Stimulated activated memory B cell treated with anti-CD40 and anti-IgM and Interleukin-4, amounts not matched to agents 10 μg/mL and 1 μg/mL and 100 μg/mL, for 72 hours (primary cell): ENCODE measurements at regions not wholly inside any gene's neighbourhood (a gene's known extent, or its start where the extent isn't known, plus 50 kb on each side); places are given as distances from the start of the nearest gene placed in this dataset.

ENCODE experiments used
- ATAC-seq: fragments of 150-1000 bp; cut with Tn5 transposase; 2 replicates; pipeline ENCODE4 v1.10.0; 2021
- H3K27ac Mint-ChIP-seq: one replicate; pipeline ENCODE4 v1.8.0; 2022; ENCODE audit warnings: mild to moderate bottlenecking, mixed read lengths
- H3K27me3 Mint-ChIP-seq: one replicate; pipeline ENCODE4 v1.8.0; 2022; ENCODE audit warnings: mixed read lengths
- H3K36me3 Mint-ChIP-seq: one replicate; pipeline ENCODE4 v1.8.0; 2022; ENCODE audit warnings: mixed read lengths
- H3K4me1 Mint-ChIP-seq: one replicate; pipeline ENCODE4 v1.8.0; 2022; ENCODE audit warnings: mixed read lengths
- H3K4me3 Mint-ChIP-seq: one replicate; pipeline ENCODE4 v1.8.0; 2022; ENCODE audit warnings: mild to moderate bottlenecking, moderate library complexity, mixed read lengths
- H3K9me3 Mint-ChIP-seq: one replicate; pipeline ENCODE4 v1.8.0; 2022; ENCODE audit warnings: mixed read lengths

- Mint-ChIP-seq H3K4me1 (no peaks in the 10 kb centered on the region), H3K4me3 (no peak overlapping the region), H3K27ac (no peak overlapping the region), H3K27me3 (peaks cover 33% of the 10 kb centered on the region), H3K9me3 (peaks cover 4% of the 10 kb centered on the region), H3K36me3 (no peaks in the 10 kb centered on the region)
- ATAC-seq, result no peak
Measured at GRCh38 chr5:67606586-67606947, 410.0 kb upstream of the CD180 start.

DNA sequence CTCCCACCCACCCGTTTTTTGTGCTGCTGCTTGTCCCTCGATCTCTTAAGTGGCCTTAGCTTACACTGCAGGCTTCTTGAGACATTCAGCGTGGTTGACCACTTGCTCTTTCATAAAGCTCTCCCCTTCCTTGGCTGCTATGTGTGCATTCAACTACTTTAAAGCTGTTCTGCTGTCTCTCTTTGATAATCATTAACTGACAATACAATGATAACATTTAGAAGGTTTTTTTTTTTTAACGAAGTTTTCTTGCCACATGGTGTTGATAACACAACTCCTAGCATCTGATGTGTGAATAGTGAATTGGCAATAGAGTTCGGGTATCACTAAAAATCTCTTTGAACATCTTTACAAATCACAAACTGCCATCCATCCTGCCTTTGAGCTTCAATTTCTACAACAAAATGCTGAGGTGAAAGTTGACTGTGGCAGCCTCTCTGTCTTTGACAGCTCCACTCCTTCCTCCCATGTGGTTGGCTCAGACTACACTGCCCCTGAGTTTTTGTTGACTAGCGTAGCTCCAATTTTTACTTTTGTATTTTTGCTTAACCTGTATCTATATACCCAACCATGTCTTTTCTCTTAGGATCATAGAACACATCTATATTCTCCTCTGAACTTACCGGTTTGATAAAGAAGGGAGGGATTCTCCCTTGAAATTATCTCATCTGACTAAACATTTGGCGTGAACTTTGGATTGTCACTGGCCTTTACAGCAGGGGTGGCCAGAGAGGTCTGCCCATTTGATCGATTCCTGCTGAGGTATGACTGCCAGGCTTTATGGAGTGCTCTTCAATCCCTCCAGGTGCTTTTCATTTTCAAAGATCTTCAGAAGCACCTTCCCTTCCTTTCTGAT, 409.4 kb upstream of the CD180 start:
- Mint-ChIP-seq H3K36me3 (no peaks in the 10 kb centered on the region), H3K9me3 (peaks cover 4% of the 10 kb centered on the region), H3K27me3 (peaks cover 33% of the 10 kb centered on the region), H3K4me1 (no peaks in the 10 kb centered on the region), H3K4me3 (no peak overlapping the region), H3K27ac (no peak overlapping the region)
- ATAC-seq, result no peak

- no peak for ATAC-seq
- H3K27ac Mint-ChIP-seq, result no peak overlapping the region
Measured at GRCh38 chr5:67591491-67591890, 394.9 kb upstream of the CD180 start.

DNA sequence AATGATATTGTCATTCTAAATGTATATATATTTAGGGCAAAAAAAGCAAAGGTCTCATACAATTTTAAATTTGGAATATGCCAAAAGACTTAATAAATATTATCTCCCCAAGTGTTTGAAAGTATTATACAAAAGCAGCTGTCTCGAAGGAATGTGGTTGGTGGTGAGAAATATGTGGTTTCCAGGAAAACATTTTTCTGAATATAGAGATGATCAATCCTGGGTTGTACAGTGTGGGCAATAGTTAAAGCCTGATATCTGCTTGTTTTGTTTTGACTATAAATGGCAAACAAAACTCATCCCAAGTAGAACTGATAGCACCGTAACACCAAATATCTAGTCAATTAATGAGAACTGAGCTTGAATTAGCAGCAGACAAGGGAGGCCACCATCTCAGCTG, 391.8 kb upstream of the CD180 start:
- H3K9me3 Mint-ChIP-seq, result peaks cover under 1% of the 10 kb centered on the region
- H3K27ac Mint-ChIP-seq, result no peak overlapping the region
- H3K4me3 Mint-ChIP-seq, result no peak overlapping the region
- H3K27me3 Mint-ChIP-seq, result no peaks in the 10 kb centered on the region
- H3K36me3 Mint-ChIP-seq, result no peaks in the 10 kb centered on the region
- no peaks in the 10 kb centered on the region for H3K4me1 Mint-ChIP-seq
- ATAC-seq, result no peak

More at GRCh38 chr5:67591491-67591890, 394.9 kb upstream of the CD180 start:
- H3K4me1 Mint-ChIP-seq, result no peaks in the 10 kb centered on the region
- peaks cover 2% of the 10 kb centered on the region for H3K9me3 Mint-ChIP-seq
- H3K36me3 Mint-ChIP-seq, result no peaks in the 10 kb centered on the region
- H3K4me3 Mint-ChIP-seq, result no peak overlapping the region
- H3K27me3 Mint-ChIP-seq, result no peaks in the 10 kb centered on the region

DNA sequence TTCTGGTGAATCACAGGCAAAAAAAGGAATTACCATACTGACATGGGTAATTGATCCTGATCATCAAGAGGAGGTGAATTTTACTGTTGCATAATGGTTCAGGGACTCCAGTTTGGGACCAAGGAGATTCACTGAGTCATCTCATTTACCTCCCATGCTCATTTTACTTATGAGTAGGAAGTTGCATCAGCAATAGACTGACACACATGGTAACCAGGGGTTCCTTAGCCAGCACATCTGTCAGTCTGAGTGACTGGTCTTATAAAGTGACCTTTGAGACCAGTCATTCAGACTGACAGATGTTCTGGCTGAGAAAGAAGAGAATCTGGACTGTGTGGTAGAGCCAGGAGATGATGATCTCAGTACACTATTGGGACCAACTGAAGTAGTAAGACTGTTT, 384.6 kb upstream of the CD180 start:
- no peak overlapping the region for H3K27ac Mint-ChIP-seq
- no peaks in the 10 kb centered on the region for H3K9me3 Mint-ChIP-seq
- H3K27me3 Mint-ChIP-seq, result no peaks in the 10 kb centered on the region
- H3K4me3 Mint-ChIP-seq, result no peak overlapping the region
- no peaks in the 10 kb centered on the region for H3K36me3 Mint-ChIP-seq
- H3K4me1 Mint-ChIP-seq, result no peaks in the 10 kb centered on the region
- ATAC-seq, result no peak

- Mint-ChIP-seq H3K4me1 (no peaks in the 10 kb centered on the region), H3K27ac (no peak overlapping the region), H3K27me3 (peaks cover 14% of the 10 kb centered on the region), H3K9me3 (peaks cover 12% of the 10 kb centered on the region), H3K36me3 (no peaks in the 10 kb centered on the region), H3K4me3 (no peak overlapping the region)
- no peak for ATAC-seq
Measured at GRCh38 chr5:67578011-67578410, 381.4 kb upstream of the CD180 start.

DNA sequence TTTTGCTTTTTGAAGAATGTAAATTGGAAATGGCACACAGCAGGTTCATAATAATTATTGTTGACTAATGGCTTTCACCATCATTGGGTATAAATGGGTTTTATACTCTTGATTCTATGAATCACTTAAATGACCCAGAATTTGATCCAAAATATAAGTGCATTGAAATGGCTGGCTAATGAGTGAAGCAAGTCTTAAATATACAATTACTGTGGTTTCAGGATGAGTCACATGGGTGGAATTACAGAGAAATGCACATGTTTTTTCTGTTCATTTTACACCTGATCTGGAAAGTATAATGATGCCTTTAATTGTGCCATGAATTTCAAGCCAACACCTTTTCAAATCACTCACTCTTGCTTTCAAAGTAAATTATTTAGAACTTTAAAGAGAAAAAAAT, 380.8 kb upstream of the CD180 start:
- Mint-ChIP-seq H3K4me1 (no peaks in the 10 kb centered on the region), H3K9me3 (peaks cover 12% of the 10 kb centered on the region), H3K27me3 (peaks cover 14% of the 10 kb centered on the region), H3K27ac (no peak overlapping the region), H3K36me3 (no peaks in the 10 kb centered on the region), H3K4me3 (no peak overlapping the region)
- ATAC-seq, result no peak

DNA sequence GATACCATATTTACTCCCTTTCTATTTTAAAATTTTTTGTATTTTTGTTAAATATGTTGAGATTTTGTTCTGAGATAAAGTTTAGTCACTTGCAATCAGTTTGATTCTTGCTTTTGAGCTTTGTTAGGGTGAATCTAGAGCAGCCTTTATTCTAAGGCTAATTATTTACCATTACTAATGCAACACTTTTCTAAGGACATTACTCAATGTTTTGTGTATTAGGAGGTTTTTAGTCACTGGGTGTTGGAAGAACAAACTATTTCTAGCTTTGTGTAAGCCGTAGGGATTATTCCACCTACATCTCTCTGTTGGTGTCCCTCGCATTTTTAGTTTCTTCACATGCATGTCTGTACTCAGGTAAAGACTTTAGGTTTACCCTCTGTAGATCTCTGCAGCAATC, 379.5 kb upstream of the CD180 start:
- Mint-ChIP-seq H3K4me3 (no peak overlapping the region), H3K36me3 (no peaks in the 10 kb centered on the region), H3K9me3 (peaks cover 12% of the 10 kb centered on the region), H3K4me1 (no peaks in the 10 kb centered on the region), H3K27ac (no peak overlapping the region), H3K27me3 (peaks cover 22% of the 10 kb centered on the region)
- ATAC-seq, result no peak

DNA sequence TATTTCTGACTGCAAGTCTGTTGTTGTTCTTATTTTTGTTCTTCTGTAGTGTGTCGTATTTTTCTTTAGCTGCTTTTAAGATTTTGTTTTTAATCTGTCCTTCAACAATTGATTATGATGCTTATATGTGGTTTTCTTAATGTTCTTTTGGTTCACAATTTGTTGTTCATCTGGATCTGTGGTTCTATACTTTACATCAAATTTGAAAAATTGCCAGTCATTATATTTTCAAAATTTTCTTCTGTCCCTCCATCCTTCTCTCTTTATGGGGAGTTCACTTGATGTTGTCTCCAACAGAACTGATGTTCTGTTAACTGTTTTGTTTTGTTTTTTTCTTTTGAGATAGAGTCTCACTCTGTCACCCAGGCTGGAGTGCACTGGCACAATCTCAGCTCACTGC, 378.5 kb upstream of the CD180 start:
- no peak for ATAC-seq
- peaks cover 12% of the 10 kb centered on the region for H3K9me3 Mint-ChIP-seq
- H3K4me3 Mint-ChIP-seq, result no peak overlapping the region
- H3K27ac Mint-ChIP-seq, result no peak overlapping the region
- no peaks in the 10 kb centered on the region for H3K4me1 Mint-ChIP-seq
- H3K27me3 Mint-ChIP-seq, result peaks cover 22% of the 10 kb centered on the region
- H3K36me3 Mint-ChIP-seq, result no peaks in the 10 kb centered on the region

- Mint-ChIP-seq H3K36me3 (no peaks in the 10 kb centered on the region), H3K27ac (no peak overlapping the region), H3K4me3 (no peak overlapping the region), H3K27me3 (no peaks in the 10 kb centered on the region), H3K9me3 (peaks cover 13% of the 10 kb centered on the region), H3K4me1 (no peaks in the 10 kb centered on the region)
- ATAC-seq, result no peak
Measured at GRCh38 chr5:67561151-67561932, 364.7 kb upstream of the CD180 start.

GRCh38 chr5:67552773-67553172, 356.2 kb upstream of the CD180 start:
- H3K4me3 Mint-ChIP-seq, result no peak overlapping the region
- peaks cover 13% of the 10 kb centered on the region for H3K4me1 Mint-ChIP-seq
- H3K27ac Mint-ChIP-seq, result no peak overlapping the region
- no peaks in the 10 kb centered on the region for H3K36me3 Mint-ChIP-seq
- H3K9me3 Mint-ChIP-seq, result no peaks in the 10 kb centered on the region
- no peaks in the 10 kb centered on the region for H3K27me3 Mint-ChIP-seq
- no peak for ATAC-seq

DNA sequence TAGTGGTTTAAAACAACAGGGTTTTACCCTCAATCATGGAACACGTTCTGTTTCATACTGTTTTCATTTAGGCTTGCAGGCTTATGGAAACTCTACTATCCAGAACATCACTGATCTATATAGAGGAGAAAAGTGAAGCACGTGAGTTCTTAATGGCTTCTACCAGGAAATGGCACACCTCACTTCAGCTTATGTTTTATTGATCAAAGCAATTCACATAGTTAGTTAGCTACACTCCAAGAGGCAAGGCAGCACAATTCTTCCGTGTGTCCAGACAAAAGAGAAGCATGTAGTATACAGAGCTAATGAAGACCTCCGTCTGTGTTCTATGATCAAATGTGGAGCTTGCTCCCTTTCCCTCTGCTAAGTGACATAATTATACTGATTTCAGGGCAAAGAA, 353.3 kb upstream of the CD180 start:
- Mint-ChIP-seq H3K4me3 (no peak overlapping the region), H3K27ac (no peak overlapping the region), H3K4me1 (peaks cover 21% of the 10 kb centered on the region), H3K27me3 (no peaks in the 10 kb centered on the region), H3K36me3 (no peaks in the 10 kb centered on the region), H3K9me3 (peaks cover 6% of the 10 kb centered on the region)
- no peak for ATAC-seq

GRCh38 chr5:67549296-67549618, 352.7 kb upstream of the CD180 start:
- Mint-ChIP-seq H3K4me1 (peaks cover 25% of the 10 kb centered on the region), H3K27ac (no peak overlapping the region), H3K9me3 (peaks cover 6% of the 10 kb centered on the region), H3K4me3 (no peak overlapping the region), H3K27me3 (no peaks in the 10 kb centered on the region), H3K36me3 (no peaks in the 10 kb centered on the region)
- no peak for ATAC-seq

DNA sequence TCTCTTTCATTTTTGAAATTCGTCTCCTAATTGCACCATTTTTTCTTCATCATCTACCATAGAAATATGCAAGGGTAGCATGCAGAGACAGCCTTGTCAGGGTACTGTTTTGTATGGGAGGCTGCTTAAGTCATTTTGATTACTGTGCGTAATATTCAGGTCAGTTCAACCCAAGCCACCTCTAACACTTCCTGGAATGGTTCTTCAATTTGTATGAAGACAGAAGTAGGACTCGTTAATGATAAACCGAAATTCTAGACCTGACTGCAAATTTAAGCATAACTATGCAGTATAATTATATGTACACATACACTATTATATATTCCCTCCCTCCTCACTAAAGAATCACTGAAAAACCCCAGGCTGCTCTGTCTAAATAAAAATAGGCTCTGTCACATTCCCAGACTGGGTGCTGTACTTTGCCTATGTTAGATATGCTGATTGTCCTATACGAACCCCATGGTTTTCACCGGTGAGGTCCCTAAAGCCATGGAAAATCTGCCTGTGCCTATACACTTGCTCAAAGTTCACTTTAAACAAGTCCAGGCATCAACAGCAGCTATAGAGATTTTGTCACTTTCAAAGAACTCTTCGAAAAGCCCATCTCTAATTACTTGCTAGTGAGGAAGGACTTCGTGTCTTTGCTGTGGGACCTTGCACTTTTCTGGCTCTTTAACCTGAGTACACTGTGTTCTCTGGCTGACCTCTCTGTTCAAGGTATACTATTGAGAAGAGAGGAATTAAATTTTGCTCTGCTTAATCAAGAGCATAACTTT, 352.1 kb upstream of the CD180 start:
- H3K4me3 Mint-ChIP-seq, result no peak overlapping the region
- peaks cover 25% of the 10 kb centered on the region for H3K4me1 Mint-ChIP-seq
- no peaks in the 10 kb centered on the region for H3K27me3 Mint-ChIP-seq
- no peaks in the 10 kb centered on the region for H3K36me3 Mint-ChIP-seq
- H3K27ac Mint-ChIP-seq, result no peak overlapping the region
- peaks cover 6% of the 10 kb centered on the region for H3K9me3 Mint-ChIP-seq
- no peak for ATAC-seq

DNA sequence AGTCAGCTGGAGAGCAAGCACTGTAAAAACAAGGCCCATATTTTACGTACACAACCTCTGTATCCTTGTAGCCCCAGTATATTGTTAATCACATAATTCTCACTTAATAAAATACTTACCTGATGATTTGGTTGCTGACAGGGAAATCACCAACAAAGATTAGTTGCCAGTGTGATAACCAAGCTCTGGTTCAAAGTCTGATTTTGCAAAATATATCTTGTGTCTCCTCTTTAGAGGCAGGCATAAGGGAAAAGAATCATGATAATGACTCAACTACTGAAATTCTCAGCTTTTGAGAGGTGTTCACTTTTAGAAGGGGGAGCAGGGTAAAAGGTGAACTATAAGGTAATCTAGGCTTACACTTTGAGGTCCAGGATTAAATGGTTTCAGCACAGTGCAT, 351.1 kb upstream of the CD180 start:
- Mint-ChIP-seq H3K9me3 (peaks cover 6% of the 10 kb centered on the region), H3K36me3 (no peaks in the 10 kb centered on the region), H3K27me3 (no peaks in the 10 kb centered on the region), H3K4me1 (peaks cover 25% of the 10 kb centered on the region), H3K27ac (no peak overlapping the region), H3K4me3 (no peak overlapping the region)
- no peak for ATAC-seq
